HCT116 (cell line): ENCODE measurements at regions not wholly inside any gene's neighbourhood (a gene's known extent, or its start where the extent isn't known, plus 50 kb on each side); places are given as distances from the start of the nearest gene placed in this dataset.

Experiments
- ATAC-seq: fragments of 200-7000 bp; cut with Tn5 transposase; 2 replicates; pipeline ENCODE4 v1.9.1; 2020; ENCODE audit warnings: mild to moderate bottlenecking, moderate library complexity
- BruUV-seq: library from RNA; stranded (reverse); fragments of 400-500 nt; replicated peaks from 2 replicates; lab custom pipeline; 2021; lab: Mats Ljungman, UMichigan
- CTCF ChIA-PET: fragments of 300-600 bp; sonication (Branson Sonifier 250); formaldehyde crosslinking; loops from one replicate; lab custom pipeline; 2021; ENCODE audit warnings: antibody characterized with exemption; lab: Charles Lee
- POLR2A ChIA-PET: fragments of 300-600, 350-600 bp; sonication (Branson Sonifier 250); formaldehyde crosslinking; loops from one replicate; lab custom pipeline; 2021; ENCODE audit warnings: antibody characterized with exemption; lab: Charles Lee
- RAD21 ChIA-PET, 2 experiments: fragments of 300-600 bp; sonication (Branson Sonifier 250); formaldehyde crosslinking; loops; one replicate each; lab custom pipeline; 2023; ENCODE audit warnings: low total read pairs in 2 of 2; ENCODE audit not compliant: uncharacterized antibody in 2 of 2, unreplicated experiment in 2 of 2, low non-redundant PET in 1 of 2; lab: Charles Lee
- DNase-seq: peaks from one replicate; pipeline ENCODE4 v3.0.0-alpha.2; 2010; ENCODE audit warnings: low read depth, low spot score
- H2AFZ ChIP-seq: fragments of 200-600 bp; shearing (Covaris generic), sonication (generic); 2 replicates; pipeline ENCODE4 v1.6.1; 2017; ENCODE audit warnings: low read depth, mixed run types, mixed read lengths, antibody characterized with exemption, low read length; ENCODE audit not compliant: poor library complexity, severe bottlenecking
- H3K27ac ChIP-seq: 2 replicates; pipeline ENCODE4 v1.5.1; 2012; ENCODE audit warnings: low read depth, low read length
- H3K27me3 ChIP-seq: fragments of 200-600 bp; sonication (generic); 2 replicates; pipeline ENCODE4 v1.6.1; 2016; ENCODE audit warnings: mixed run types, low read length, mixed read lengths; ENCODE audit not compliant: insufficient read depth
- H3K36me3 ChIP-seq, 2 experiments: fragments of 200-500 bp in 1 of 2; fragments of 200-600 bp in 1 of 2; sonication (Bioruptor generic) in 1 of 2; sonication (generic) in 1 of 2; 2 replicates each; pipeline versions ENCODE4 v1.5.1 to v1.6.1; 2014 to 2016; ENCODE audit warnings: low read length in 2 of 2, inconsistent platforms in 1 of 2, mixed read lengths in 1 of 2, mixed run types in 1 of 2; ENCODE audit not compliant: insufficient read depth in 2 of 2, control insufficient read depth in 1 of 2
- H3K4me1 ChIP-seq, 2 experiments: fragments of 200-600 bp in 1 of 2; sonication (generic) in 1 of 2; 2 replicates each; pipeline versions ENCODE4 v1.5.1 to v1.6.1; 2012 to 2017; ENCODE audit warnings: low read length in 2 of 2, inconsistent platforms in 1 of 2, mild to moderate bottlenecking in 1 of 2, mixed read lengths in 1 of 2, mixed run types in 1 of 2, moderate library complexity in 1 of 2; ENCODE audit not compliant: insufficient read depth in 2 of 2, control insufficient read depth in 1 of 2
- H3K4me2 ChIP-seq: fragments of 200-600 bp; sonication (generic); 2 replicates; pipeline ENCODE4 v1.6.1; 2017; ENCODE audit warnings: mixed run types, low read length, mixed read lengths
- H3K4me3 ChIP-seq, 2 experiments: fragments of 200-600 bp in 1 of 2; sonication (generic) in 1 of 2; replicated peaks in 1 of 2; 2 replicates each; pipeline ENCODE4 v1.5.1; 2011 to 2016; ENCODE audit warnings: low read length in 2 of 2, control low read depth in 1 of 2, low read depth in 1 of 2, mild to moderate bottlenecking in 1 of 2, mixed read lengths in 1 of 2, mixed run types in 1 of 2
- H3K79me2 ChIP-seq: fragments of 200-600 bp; sonication (generic); 2 replicates; pipeline ENCODE4 v1.6.1; 2017; ENCODE audit warnings: mild to moderate bottlenecking, mixed run types, low read length, moderate library complexity, mixed read lengths; ENCODE audit not compliant: insufficient read depth
- H3K9ac ChIP-seq: fragments of 200-600 bp; sonication (generic); 2 replicates; pipeline ENCODE4 v1.6.1; 2016; ENCODE audit warnings: low read length, mixed read lengths
- H3K9me2 ChIP-seq: fragments of 200-600 bp; sonication (generic), shearing (Covaris generic); 2 replicates; pipeline ENCODE4 v1.6.1; 2017; ENCODE audit warnings: mixed run types, mild to moderate bottlenecking, moderate library complexity; ENCODE audit not compliant: insufficient read depth
- H3K9me3 ChIP-seq, 2 experiments: fragments of 200-500 bp in 1 of 2; fragments of 200-600 bp in 1 of 2; sonication (Bioruptor generic) in 1 of 2; sonication (generic) in 1 of 2; 2 replicates each; pipeline ENCODE4 v1.6.1; 2014 to 2017; ENCODE audit warnings: low read length in 2 of 2, mixed read lengths in 2 of 2, inconsistent platforms in 1 of 2, low read depth in 1 of 2, mild to moderate bottlenecking in 1 of 2, mixed run types in 1 of 2, moderate library complexity in 1 of 2; ENCODE audit not compliant: control insufficient read depth in 1 of 2, insufficient read depth in 1 of 2
- H4K20me1 ChIP-seq: fragments of 200-600 bp; sonication (generic), shearing (Covaris generic); 2 replicates; pipeline ENCODE4 v1.6.1; 2017; ENCODE audit warnings: mixed run types, mild to moderate bottlenecking, moderate library complexity; ENCODE audit not compliant: insufficient read depth
- CBX3 ChIP-seq: IDR thresholded peaks from 2 replicates; pipeline ENCODE4 v1.6.1; 2012; ENCODE audit warnings: low read depth
- CEBPB ChIP-seq: IDR thresholded peaks from 2 replicates; pipeline ENCODE4 v1.6.1; 2012; ENCODE audit warnings: low read depth
- ELF1 ChIP-seq: IDR thresholded peaks from 2 replicates; pipeline ENCODE4 v1.6.1; 2012; ENCODE audit warnings: low read depth, borderline replicate concordance
- EZH2 ChIP-seq: fragments of 200-600 bp; sonication (generic); IDR thresholded peaks from 2 replicates; pipeline ENCODE4 v1.6.1; 2017; ENCODE audit warnings: antibody characterized with exemption, mixed run types
- EZH2phosphoT487 ChIP-seq: fragments of 200-600 bp; IDR thresholded peaks from 2 replicates; pipeline ENCODE4 v1.6.1; 2018; ENCODE audit warnings: antibody characterized with exemption, borderline replicate concordance
- FOSL1 ChIP-seq: IDR thresholded peaks from 2 replicates; pipeline ENCODE4 v1.6.1; 2012; ENCODE audit warnings: low read depth
- JUND ChIP-seq: IDR thresholded peaks from 2 replicates; pipeline ENCODE4 v1.6.1; 2012
- MAX ChIP-seq: IDR thresholded peaks from 2 replicates; pipeline ENCODE4 v1.6.1; 2012
- POLR2A ChIP-seq: IDR thresholded peaks from 2 replicates; pipeline ENCODE4 v1.7.0; 2011; ENCODE audit warnings: borderline replicate concordance; ENCODE audit not compliant: insufficient read depth, insufficient read length; ENCODE audit errors: extremely low read depth
- POLR2AphosphoS5 ChIP-seq: IDR thresholded peaks from 2 replicates; pipeline ENCODE4 v1.6.1; 2011; ENCODE audit warnings: mild to moderate bottlenecking, low read depth, low read length, moderate library complexity
- REST ChIP-seq: IDR thresholded peaks from 2 replicates; pipeline ENCODE4 v1.6.1; 2012; ENCODE audit warnings: low read depth
- SIN3A ChIP-seq: IDR thresholded peaks from 2 replicates; pipeline ENCODE4 v1.6.1; 2012; ENCODE audit warnings: low read depth
- SP1 ChIP-seq: IDR thresholded peaks from 2 replicates; pipeline ENCODE4 v1.6.1; 2012; ENCODE audit warnings: low read depth
- SRF ChIP-seq: IDR thresholded peaks from 2 replicates; pipeline ENCODE4 v1.6.1; 2012; ENCODE audit warnings: low read depth
- TCF7L2 ChIP-seq: IDR thresholded peaks from 2 replicates; pipeline ENCODE4 v1.7.0; 2011; ENCODE audit warnings: borderline replicate concordance, inconsistent platforms; ENCODE audit not compliant: insufficient read depth, insufficient read length; ENCODE audit errors: extremely low read depth
- intact Hi-C: fragments of 100-400 bp; cut with micrococcal nuclease; formaldehyde crosslinking; loops from 2 replicates; pipeline ENCODE4 v1.10.0; 2022

- CTCF ChIA-PET = no interaction called here
- no TSS peak for BruUV-seq
Observed at GRCh38 chr18:57234346-57234745, 87.5 kb downstream of the BOD1L2 start.

More at GRCh38 chr18:57234346-57234745, 87.5 kb downstream of the BOD1L2 start:
- TF ChIP-seq JUND (no peak), TCF7L2 (no peak), FOSL1 (no peak), POLR2A (no peak), EZH2phosphoT487 (no peak), EZH2 (no peak), SIN3A (no peak), CBX3 (no peak), CEBPB (no peak), POLR2AphosphoS5 (no peak), ELF1 (no peak), SRF (no peak), MAX (no peak), SP1 (no peak), REST (no peak)
- TF ChIP-seq, all 23 proteins: peak for 0
- H3K9me2 ChIP-seq = no peaks in the 10 kb centered on the region
- ChIA-PET RAD21 (no interaction called here), POLR2A (no interaction called here)
- DNase-seq (no peak), ATAC-seq (no peak)
- no peak overlapping the region for H3K4me3 ChIP-seq
- H3K9me3 ChIP-seq = no peaks in the 10 kb centered on the region
- H3K79me2 ChIP-seq = no peaks in the 10 kb centered on the region
- H4K20me1 ChIP-seq = no peaks in the 10 kb centered on the region
- no peak overlapping the region for H3K27ac ChIP-seq
- no peak overlapping the region for H3K9ac ChIP-seq
- intact Hi-C loops = no loop called here
- H3K36me3 ChIP-seq = no peaks in the 10 kb centered on the region
- peaks cover 28% of the 10 kb centered on the region for H3K27me3 ChIP-seq
- H3K4me1 ChIP-seq = no peaks in the 10 kb centered on the region
- no peak overlapping the region for H3K4me2 ChIP-seq
- no peak overlapping the region for H2AFZ ChIP-seq
